ENCODE measurements at regions not wholly inside any gene's neighbourhood (a gene's known extent, or its start where the extent isn't known, plus 50 kb on each side); places are given as distances from the start of the nearest gene placed in this dataset.

- no peak overlapping the region for H3K18ac ChIP-seq (ENCODE audit: extremely low read depth, low read length)
- no peaks in the 10 kb centered on the region for H3K79me2 ChIP-seq (ENCODE audit: control insufficient read depth in 1 of 2, insufficient read depth in 2 of 2, low read length in 2 of 2)
- no peak overlapping the region for H2BK5ac ChIP-seq (ENCODE audit: low read depth, low read length)
- H2AFZ ChIP-seq (ENCODE audit: low read length) = no peak overlapping the region
- H3K9ac ChIP-seq (replicated peaks in 1 of 4; ENCODE audit: extremely low read depth in 1 of 4, low read depth in 3 of 4, low read length in 3 of 4) = no peak overlapping the region
- H3K79me1 ChIP-seq (ENCODE audit: low read depth, low read length) = no peaks in the 10 kb centered on the region
- DNase-seq (ENCODE audit: low read depth in 1 of 2, low spot score in 2 of 2) = no peak
- ChIA-PET CTCF (ENCODE audit: partially characterized antibody) (interaction anchor here (1.7 to 2.4 kb wide), 3 partner anchors 16 to 100 kb away, joined by 5 to 7 read pairs (median 6); no protein-coding TSS in a partner anchor), POLR2A (ENCODE audit: partially characterized antibody) (interaction anchor here (2.2 kb wide), 1 partner anchor 8 kb away, joined by 6 read pairs; no protein-coding TSS in a partner anchor)
- no peaks in the 10 kb centered on the region for H4K20me1 ChIP-seq (replicated peaks in 1 of 2; ENCODE audit: control insufficient read depth in 1 of 2, insufficient read depth in 2 of 2, low read length in 2 of 2)
- no peak overlapping the region for H3K27ac ChIP-seq (ENCODE audit: low read depth, low read length)
- H3K4me3 ChIP-seq (ENCODE audit: extremely low read depth in 1 of 4, insufficient read depth in 2 of 4, low read depth in 3 of 4, low read length in 4 of 4) = no peak overlapping the region
- H2AK5ac ChIP-seq (ENCODE audit: low read depth, low read length) = no peak overlapping the region
- H4K91ac ChIP-seq (replicated peaks; ENCODE audit: insufficient read length, low read length) = no peak overlapping the region
- H3K23ac ChIP-seq (ENCODE audit: insufficient read length) = no peak overlapping the region
- H3K14ac ChIP-seq (ENCODE audit: insufficient read length) = no peak overlapping the region
- H3K4me1 ChIP-seq (replicated peaks in 1 of 4; ENCODE audit: control insufficient read depth in 3 of 4, insufficient read depth in 4 of 4, low read length in 3 of 4) = peaks cover 0 to 17% (median 3%) of the 10 kb centered on the region in 4 experiments; a peak in 5 of 7 replicates
- no peaks in the 10 kb centered on the region; a peak in 1 of 8 replicates for H3K36me3 ChIP-seq (ENCODE audit: control insufficient read depth in 2 of 4, insufficient read depth in 4 of 4, low read length in 3 of 4)
- H3K4ac ChIP-seq (replicated peaks; ENCODE audit: insufficient read length, low read depth, low read length) = no peak overlapping the region
- no peak overlapping the region for H4K5ac ChIP-seq (ENCODE audit: insufficient read length, low read depth, low read length)
- FAIRE-seq = no peak
- no peaks in the 10 kb centered on the region for H3K9me3 ChIP-seq (ENCODE audit: insufficient read depth in 2 of 2, low read depth in 1 of 2, low read length in 1 of 2)
- peak overlapping the region; percentile 68; the same call in 1 of the 2 replicates for H2BK20ac ChIP-seq (ENCODE audit: low read length)
- H4K8ac ChIP-seq (ENCODE audit: extremely low read depth, insufficient read depth, low read length) = no peak overlapping the region
- no peak overlapping the region for H3K4me2 ChIP-seq (ENCODE audit: insufficient read depth in 1 of 2, low read depth in 2 of 2, low read length in 2 of 2)
- no peaks in the 10 kb centered on the region; a peak in 1 of 7 replicates for H3K27me3 ChIP-seq (replicated peaks in 1 of 4; ENCODE audit: control insufficient read depth in 3 of 4, extremely low read depth in 1 of 4, insufficient read depth in 3 of 4, low read length in 3 of 4)
- H3K56ac ChIP-seq (replicated peaks; ENCODE audit: insufficient read length, low read depth, low read length) = no peak overlapping the region
- H2BK120ac ChIP-seq (replicated peaks; ENCODE audit: low read depth, low read length) = no peak overlapping the region
- no peaks in the 10 kb centered on the region for H3K23me2 ChIP-seq (ENCODE audit: low read depth, low read length)
- H2BK15ac ChIP-seq (ENCODE audit: low read length) = peak overlapping the region; percentile 76; the same call in 1 of the 2 replicates
- WGBS, 2 experiments (ENCODE audit: extremely low coverage in 1 of 2, insufficient coverage in 1 of 2, insufficient read length in 1 of 2, insufficient replicate concordance in 2 of 2, low coverage in 1 of 2, low lambda C conversion rate in 2 of 2, missing lambda C conversion rate in 1 of 2) = 86% methylated on average over 6 of the region's 6 CpGs; no CpG with 5 or more reads in 1 of the 2 experiments
- peak overlapping the region; percentile 20; the same call in 1 of the 2 replicates for H2BK12ac ChIP-seq (ENCODE audit: low read depth, low read length)
- TF ChIP-seq ATF2 (IDR thresholded peaks at IDR 0.05; ENCODE audit: low read length) (no peak), CHD1 (IDR thresholded peaks at IDR 0.05; ENCODE audit: low read depth, low read length) (no peak), RBBP5 (IDR thresholded peaks at IDR 0.05; ENCODE audit: borderline replicate concordance, low read depth, low read length) (no peak), RNF2 (IDR thresholded peaks at IDR 0.05; ENCODE audit: borderline replicate concordance, low read depth, low read length, missing control alignments, poor library complexity, severe bottlenecking) (no peak), KDM5A (IDR thresholded peaks at IDR 0.05; ENCODE audit: low read length) (no peak), MAX (IDR thresholded peaks at IDR 0.05) (no peak)
- TF ChIP-seq, protein P1, sequence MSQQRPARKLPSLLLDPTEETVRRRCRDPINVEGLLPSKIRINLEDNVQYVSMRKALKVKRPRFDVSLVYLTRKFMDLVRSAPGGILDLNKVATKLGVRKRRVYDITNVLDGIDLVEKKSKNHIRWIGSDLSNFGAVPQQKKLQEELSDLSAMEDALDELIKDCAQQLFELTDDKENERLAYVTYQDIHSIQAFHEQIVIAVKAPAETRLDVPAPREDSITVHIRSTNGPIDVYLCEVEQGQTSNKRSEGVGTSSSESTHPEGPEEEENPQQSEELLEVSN (IDR thresholded peaks at IDR 0.05) = no peak
- TF ChIP-seq, protein P2, sequence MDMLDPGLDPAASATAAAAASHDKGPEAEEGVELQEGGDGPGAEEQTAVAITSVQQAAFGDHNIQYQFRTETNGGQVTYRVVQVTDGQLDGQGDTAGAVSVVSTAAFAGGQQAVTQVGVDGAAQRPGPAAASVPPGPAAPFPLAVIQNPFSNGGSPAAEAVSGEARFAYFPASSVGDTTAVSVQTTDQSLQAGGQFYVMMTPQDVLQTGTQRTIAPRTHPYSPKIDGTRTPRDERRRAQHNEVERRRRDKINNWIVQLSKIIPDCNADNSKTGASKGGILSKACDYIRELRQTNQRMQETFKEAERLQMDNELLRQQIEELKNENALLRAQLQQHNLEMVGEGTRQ (IDR thresholded peaks at IDR 0.05; ENCODE audit: low read length) = no peak
Observed at GRCh38 chr2:104749856-104750460, 104.0 kb upstream of the POU3F3 start.

Data from H1 (cell line).